Lung (tissue), 11 donors: ENCODE measurements at regions not wholly inside any gene's neighbourhood (a gene's known extent, or its start where the extent isn't known, plus 50 kb on each side); places are given as distances from the start of the nearest gene placed in this dataset.

Experiments
- ATAC-seq: fragments of 200-7000 bp; cut with Tn5 transposase; one replicate; pipeline ENCODE4 v1.9.1; 2020; ENCODE audit warnings: moderate number of reproducible peaks; ENCODE audit not compliant: insufficient read depth, low FRiP score
- DNase-seq, 3 donors: peaks; one replicate each; pipeline ENCODE4 v3.0.0-alpha.2; 2013 to 2017
- H3K27ac ChIP-seq, 2 donors: one replicate each; pipeline ENCODE4 v1.5.1; 2013; ENCODE audit warnings: mild to moderate bottlenecking in 2 of 2, moderate library complexity in 2 of 2, control low read depth in 1 of 2, inconsistent platforms in 1 of 2, low read depth in 1 of 2, low read length in 1 of 2
- H3K27me3 ChIP-seq, 3 donors: one replicate each; pipeline ENCODE4 v1.5.1; 2013; ENCODE audit warnings: low read length in 2 of 3; ENCODE audit not compliant: control insufficient read depth in 3 of 3, insufficient read depth in 3 of 3
- H3K36me3 ChIP-seq, 4 donors: one replicate each; pipeline ENCODE4 v1.5.1; 2013; ENCODE audit warnings: low read length in 4 of 4, mild to moderate bottlenecking in 1 of 4, moderate library complexity in 1 of 4; ENCODE audit not compliant: control insufficient read depth in 4 of 4, insufficient read depth in 4 of 4
- H3K4me1 ChIP-seq, 5 donors: one replicate each; pipeline ENCODE4 v1.5.1; 2013; ENCODE audit warnings: low read length in 5 of 5, mild to moderate bottlenecking in 2 of 5, moderate library complexity in 1 of 5; ENCODE audit not compliant: control insufficient read depth in 5 of 5, insufficient read depth in 5 of 5
- H3K4me3 ChIP-seq: one replicate; pipeline ENCODE4 v1.5.1; 2013; ENCODE audit warnings: mild to moderate bottlenecking, control low read depth, moderate library complexity
- H3K9ac ChIP-seq, 2 donors: one replicate each; pipeline ENCODE4 v1.5.1; 2013; ENCODE audit warnings: low read length in 2 of 2, control low read depth in 1 of 2; ENCODE audit not compliant: insufficient read depth in 1 of 2
- H3K9me3 ChIP-seq, 4 donors: one replicate each; pipeline ENCODE4 v1.5.1; 2013; ENCODE audit warnings: low read length in 3 of 4, mild to moderate bottlenecking in 1 of 4, moderate library complexity in 1 of 4; ENCODE audit not compliant: control insufficient read depth in 4 of 4, insufficient read depth in 3 of 4
- CTCF ChIP-seq: IDR thresholded peaks from 2 replicates; pipeline ENCODE4 v1.5.1; 2012; ENCODE audit warnings: mild to moderate bottlenecking; ENCODE audit errors: control extremely low read depth, extremely low read depth
- WGBS, 2 donors: extraction: QIAGEN DNeasy Blood & Tissue Kit; methylation state at CpG; one replicate each; pipeline ENCODE4 v1.1.7; 2013; 5-methylcytosine and 5-hydroxymethylcytosine counted together
- donor health status: control.
- donor health status: control.
- donor health status: Bipolar disorder and iron deficiency.
- donor health status: healthy.
- donor health status: DM: yes; HTN: yes; CAD: no.

- Histone ChIP-seq H3K4me1 (peaks cover 0 to 2% (median 0%) of the 10 kb centered on the region in 5 donors), H3K36me3 (no peaks in the 10 kb centered on the region), H3K27me3 (no peaks in the 10 kb centered on the region), H3K27ac (no peak overlapping the region), H3K9ac (no peak overlapping the region), H3K9me3 (no peaks in the 10 kb centered on the region), H3K4me3 (no peak overlapping the region)
- WGBS, 2 donors: 65 to 83% methylated on average over 4 of the region's 4 CpGs
- ATAC-seq (no peak), DNase-seq (no peak)
- TF ChIP-seq CTCF: no peak
Observed at GRCh38 chr18:73807551-73808192, 340.0 kb downstream of the FBXO15 start.

- H3K36me3 ChIP-seq: no peaks in the 10 kb centered on the region
- no peak for TF ChIP-seq CTCF
- WGBS, 2 donors: 74 to 90% methylated on average over 3 of the region's 3 CpGs
Observed at GRCh38 chr18:73805991-73806390, 341.6 kb downstream of the FBXO15 start.

GRCh38 chr18:73797419-73797818, 350.2 kb downstream of the FBXO15 start:
- ATAC-seq (no peak), DNase-seq (no peak)
- Histone ChIP-seq H3K27me3 (no peaks in the 10 kb centered on the region), H3K27ac (no peak overlapping the region), H3K9ac (no peak overlapping the region), H3K36me3 (no peaks in the 10 kb centered on the region), H3K4me1 (peaks cover 0 to 2% (median 0%) of the 10 kb centered on the region in 5 donors), H3K9me3 (peaks cover 0 to 4% (median 0%) of the 10 kb centered on the region in 4 donors), H3K4me3 (no peak overlapping the region)
- TF ChIP-seq CTCF: no peak
- 68 to 76% methylated on average over 3 of the region's 3 CpGs for WGBS, 2 donors

More at GRCh38 chr18:73805991-73806390, 341.6 kb downstream of the FBXO15 start:
- H3K4me1 ChIP-seq: peaks cover 0 to 2% (median 0%) of the 10 kb centered on the region in 5 donors
- ATAC-seq (no peak), DNase-seq (no peak)
- H3K9me3 ChIP-seq: no peaks in the 10 kb centered on the region
- no peak overlapping the region for H3K4me3 ChIP-seq
- H3K27ac ChIP-seq: no peak overlapping the region
- no peak overlapping the region for H3K9ac ChIP-seq
- H3K27me3 ChIP-seq: no peaks in the 10 kb centered on the region

GRCh38 chr18:73793386-73793785, 354.2 kb downstream of the FBXO15 start:
- 49 to 79% methylated on average over 3 of the region's 3 CpGs for WGBS, 2 donors
- DNase-seq: no peak

More at GRCh38 chr18:73793386-73793785, 354.2 kb downstream of the FBXO15 start:
- no peak overlapping the region for H3K27ac ChIP-seq
- H3K9ac ChIP-seq: no peak overlapping the region
- peaks cover 0 to 2% (median 0%) of the 10 kb centered on the region in 5 donors for H3K4me1 ChIP-seq
- no peaks in the 10 kb centered on the region for H3K36me3 ChIP-seq
- no peaks in the 10 kb centered on the region for H3K27me3 ChIP-seq
- peak; percentile 62 for ATAC-seq
- no peaks in the 10 kb centered on the region for H3K9me3 ChIP-seq
- no peak for TF ChIP-seq CTCF
- H3K4me3 ChIP-seq: no peak overlapping the region
